ENCODE measurements at regions not wholly inside any gene's neighbourhood (a gene's known extent, or its start where the extent isn't known, plus 50 kb on each side); places are given as distances from the start of the nearest gene placed in this dataset.

GRCh38 chr6:21654361-21654760, 60.8 kb downstream of the SOX4 start:
- Histone ChIP-seq H3K4me2 (ENCODE audit: low read length) (no peak overlapping the region), H3K27me3 (ENCODE audit: insufficient read depth, low read length) (no peaks in the 10 kb centered on the region), H3K4me1 (ENCODE audit: insufficient read depth, low read length, severe bottlenecking) (no peaks in the 10 kb centered on the region), H3K27ac (ENCODE audit: low read depth, low read length, poor library complexity, severe bottlenecking) (no peak overlapping the region), H3K79me2 (ENCODE audit: insufficient read depth, low read length) (no peaks in the 10 kb centered on the region), H3K9ac (ENCODE audit: low read length) (no peak overlapping the region), H2AFZ (ENCODE audit: low read length) (no peak overlapping the region), H4K20me1 (ENCODE audit: insufficient read depth, low read length) (no peaks in the 10 kb centered on the region), H3K9me2 (ENCODE audit: low read depth, low read length) (no peaks in the 10 kb centered on the region), H3K36me3 (ENCODE audit: insufficient read depth, low read length) (no peaks in the 10 kb centered on the region; the same call in 1 of the 2 replicates), H3K4me3 (ENCODE audit: low read depth, low read length, poor library complexity, severe bottlenecking) (no peak overlapping the region), H3F3A (ENCODE audit: insufficient read depth, low read length) (no peaks in the 10 kb centered on the region), H3K9me3 (ENCODE audit: low read length) (no peaks in the 10 kb centered on the region)
- TF ChIP-seq, protein P1, sequence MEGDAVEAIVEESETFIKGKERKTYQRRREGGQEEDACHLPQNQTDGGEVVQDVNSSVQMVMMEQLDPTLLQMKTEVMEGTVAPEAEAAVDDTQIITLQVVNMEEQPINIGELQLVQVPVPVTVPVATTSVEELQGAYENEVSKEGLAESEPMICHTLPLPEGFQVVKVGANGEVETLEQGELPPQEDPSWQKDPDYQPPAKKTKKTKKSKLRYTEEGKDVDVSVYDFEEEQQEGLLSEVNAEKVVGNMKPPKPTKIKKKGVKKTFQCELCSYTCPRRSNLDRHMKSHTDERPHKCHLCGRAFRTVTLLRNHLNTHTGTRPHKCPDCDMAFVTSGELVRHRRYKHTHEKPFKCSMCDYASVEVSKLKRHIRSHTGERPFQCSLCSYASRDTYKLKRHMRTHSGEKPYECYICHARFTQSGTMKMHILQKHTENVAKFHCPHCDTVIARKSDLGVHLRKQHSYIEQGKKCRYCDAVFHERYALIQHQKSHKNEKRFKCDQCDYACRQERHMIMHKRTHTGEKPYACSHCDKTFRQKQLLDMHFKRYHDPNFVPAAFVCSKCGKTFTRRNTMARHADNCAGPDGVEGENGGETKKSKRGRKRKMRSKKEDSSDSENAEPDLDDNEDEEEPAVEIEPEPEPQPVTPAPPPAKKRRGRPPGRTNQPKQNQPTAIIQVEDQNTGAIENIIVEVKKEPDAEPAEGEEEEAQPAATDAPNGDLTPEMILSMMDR (IDR thresholded peaks at IDR 0.05; ENCODE audit: low read length) = no peak
- no peak for TF ChIP-seq EZH2 (IDR thresholded peaks at IDR 0.05; ENCODE audit: borderline replicate concordance, low read length)

- Histone ChIP-seq H3K36me3 (ENCODE audit: insufficient read depth, low read length) (no peaks in the 10 kb centered on the region), H3K27me3 (ENCODE audit: insufficient read depth, low read length) (no peaks in the 10 kb centered on the region; the same call in 1 of the 2 replicates), H3K4me1 (ENCODE audit: insufficient read depth, low read length, severe bottlenecking) (no peaks in the 10 kb centered on the region), H3K27ac (ENCODE audit: low read depth, low read length, poor library complexity, severe bottlenecking) (no peak overlapping the region), H3K9me3 (ENCODE audit: low read length) (no peaks in the 10 kb centered on the region), H3K79me2 (ENCODE audit: insufficient read depth, low read length) (no peaks in the 10 kb centered on the region), H4K20me1 (ENCODE audit: insufficient read depth, low read length) (no peaks in the 10 kb centered on the region), H3K9ac (ENCODE audit: low read length) (no peak overlapping the region), H3K4me2 (ENCODE audit: low read length) (no peak overlapping the region), H2AFZ (ENCODE audit: low read length) (no peak overlapping the region), H3K4me3 (ENCODE audit: low read depth, low read length, poor library complexity, severe bottlenecking) (no peak overlapping the region), H3K9me2 (ENCODE audit: low read depth, low read length) (no peaks in the 10 kb centered on the region), H3F3A (ENCODE audit: insufficient read depth, low read length) (no peaks in the 10 kb centered on the region)
- TF ChIP-seq EZH2 (IDR thresholded peaks at IDR 0.05; ENCODE audit: borderline replicate concordance, low read length) = no peak
- TF ChIP-seq, protein P1 (IDR thresholded peaks at IDR 0.05; ENCODE audit: low read length) = no peak
Observed at GRCh38 chr6:21663966-21664313, 70.4 kb downstream of the SOX4 start.

DNA sequence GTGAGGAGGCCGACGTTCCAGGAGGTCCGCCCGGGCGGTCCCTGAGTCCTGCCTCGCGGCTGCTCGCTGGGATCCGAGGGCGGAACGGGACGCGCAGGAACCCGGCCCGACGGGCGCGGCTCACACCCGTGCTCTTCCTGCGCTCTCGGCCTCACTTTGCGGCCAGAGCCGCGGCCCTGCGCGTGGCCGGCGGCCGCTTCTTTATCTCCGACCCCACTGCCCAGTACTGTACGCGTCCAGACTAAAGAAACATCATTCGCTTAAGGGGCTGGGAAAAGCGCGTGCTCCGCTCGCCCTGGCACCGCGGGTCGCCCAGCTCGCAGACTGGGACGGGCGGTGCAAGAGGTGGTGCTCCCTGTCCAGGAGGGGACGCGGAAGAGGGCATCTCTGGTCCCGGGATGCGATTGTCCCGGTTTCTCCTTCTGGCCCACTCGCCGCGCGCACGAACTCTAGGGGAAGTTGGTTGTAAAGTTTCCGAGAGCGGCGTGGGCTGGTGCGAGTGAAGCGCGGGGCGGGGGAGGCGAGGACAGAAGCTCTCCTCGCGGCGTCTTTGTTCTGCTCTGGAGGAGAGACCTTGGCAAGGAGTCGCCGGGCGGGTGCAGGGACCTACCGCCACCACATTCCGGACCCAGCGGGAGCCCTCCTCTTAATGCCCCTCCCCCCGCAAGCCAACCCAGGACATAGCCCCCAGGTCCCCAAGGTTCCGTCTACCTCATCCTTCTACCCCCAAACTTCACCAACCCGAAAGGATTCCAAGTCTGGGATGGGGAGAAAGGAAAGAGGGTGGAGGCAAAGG, 71.0 kb downstream of the SOX4 start:
- Histone ChIP-seq H4K20me1 (ENCODE audit: insufficient read depth, low read length) (no peaks in the 10 kb centered on the region), H3K9ac (ENCODE audit: low read length) (no peak overlapping the region), H3K9me3 (ENCODE audit: low read length) (no peaks in the 10 kb centered on the region), H3K4me1 (ENCODE audit: insufficient read depth, low read length, severe bottlenecking) (no peaks in the 10 kb centered on the region), H3K79me2 (ENCODE audit: insufficient read depth, low read length) (no peaks in the 10 kb centered on the region), H3K4me2 (ENCODE audit: low read length) (no peak overlapping the region), H3K36me3 (ENCODE audit: insufficient read depth, low read length) (no peaks in the 10 kb centered on the region), H2AFZ (ENCODE audit: low read length) (no peak overlapping the region), H3K27me3 (ENCODE audit: insufficient read depth, low read length) (no peaks in the 10 kb centered on the region; the same call in 1 of the 2 replicates), H3K27ac (ENCODE audit: low read depth, low read length, poor library complexity, severe bottlenecking) (no peak overlapping the region), H3K4me3 (ENCODE audit: low read depth, low read length, poor library complexity, severe bottlenecking) (no peak overlapping the region), H3F3A (ENCODE audit: insufficient read depth, low read length) (no peaks in the 10 kb centered on the region), H3K9me2 (ENCODE audit: low read depth, low read length) (no peaks in the 10 kb centered on the region)
- TF ChIP-seq EZH2 (IDR thresholded peaks at IDR 0.05; ENCODE audit: borderline replicate concordance, low read length) = no peak
- TF ChIP-seq, protein P1 (IDR thresholded peaks at IDR 0.05; ENCODE audit: low read length) = no peak

All from OCI-LY1 (cell line).